Endothelial cell (in vitro differentiated cells): ENCODE measurements at regions not wholly inside any gene's neighbourhood (a gene's known extent, or its start where the extent isn't known, plus 50 kb on each side); places are given as distances from the start of the nearest gene placed in this dataset.

Experiments
- DNase-seq: peaks from one replicate; pipeline ENCODE4 v3.0.0; 2021; ENCODE audit warnings: low spot score
- H3K27ac Mint-ChIP-seq: one replicate; pipeline ENCODE4 v1.8.0; 2021; ENCODE audit warnings: mixed read lengths, inconsistent platforms; ENCODE audit not compliant: unreplicated experiment
- H3K27me3 Mint-ChIP-seq: one replicate; pipeline ENCODE4 v1.8.0; 2021; ENCODE audit warnings: mild to moderate bottlenecking, moderate library complexity, mixed read lengths, inconsistent platforms; ENCODE audit not compliant: unreplicated experiment
- H3K36me3 Mint-ChIP-seq: one replicate; pipeline ENCODE4 v1.8.0; 2021; ENCODE audit warnings: mild to moderate bottlenecking, low read depth, mixed read lengths, inconsistent platforms; ENCODE audit not compliant: unreplicated experiment
- H3K4me1 Mint-ChIP-seq: one replicate; pipeline ENCODE4 v1.8.0; 2021; ENCODE audit warnings: mild to moderate bottlenecking, mixed read lengths, inconsistent platforms; ENCODE audit not compliant: unreplicated experiment
- H3K4me3 Mint-ChIP-seq: one replicate; pipeline ENCODE4 v1.8.0; 2021; ENCODE audit warnings: mild to moderate bottlenecking, mixed read lengths, inconsistent platforms; ENCODE audit not compliant: unreplicated experiment
- H3K9me3 Mint-ChIP-seq: one replicate; pipeline ENCODE4 v1.8.0; 2021; ENCODE audit warnings: mixed read lengths, inconsistent platforms; ENCODE audit not compliant: unreplicated experiment
- CTCF ChIP-seq: fragments of 200-600 bp; sonication (generic); IDR thresholded peaks from one replicate; pipeline ENCODE4 v1.5.0; 2021; ENCODE audit warnings: antibody characterized with exemption; ENCODE audit not compliant: unreplicated experiment

DNA sequence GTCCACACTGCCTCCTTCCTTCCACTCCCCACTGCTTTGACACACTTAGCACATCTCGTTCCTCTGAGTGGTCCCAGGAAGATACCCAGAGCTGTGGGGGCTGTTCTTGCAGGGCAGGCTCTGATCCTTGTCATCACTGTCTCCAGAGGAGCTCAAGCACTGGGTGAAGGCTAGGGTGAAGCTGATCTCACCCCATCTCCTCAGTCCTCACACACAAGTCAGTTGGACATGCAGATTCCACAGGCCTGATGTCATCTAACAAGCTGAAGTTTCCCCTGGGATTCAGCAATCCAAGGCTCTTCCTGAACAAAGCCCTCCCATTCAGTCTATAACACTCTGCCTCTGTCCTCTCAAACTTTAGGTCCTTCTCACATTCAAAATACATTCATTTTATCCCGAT lies 90.6 kb upstream of the RAB6C start:
- Mint-ChIP-seq H3K4me1 (peaks cover 7% of the 10 kb centered on the region), H3K27me3 (peaks cover 6% of the 10 kb centered on the region), H3K4me3 (no peak overlapping the region), H3K36me3 (no peaks in the 10 kb centered on the region), H3K9me3 (no peaks in the 10 kb centered on the region), H3K27ac (no peak overlapping the region)
- no peak for TF ChIP-seq CTCF
- no peak for DNase-seq

GRCh38 chr2:129891341-129892320 lies 87.8 kb upstream of the RAB6C start:
- no peak for TF ChIP-seq CTCF
- no peak for DNase-seq
- Mint-ChIP-seq H3K27me3 (peaks cover 5% of the 10 kb centered on the region), H3K27ac (no peak overlapping the region), H3K4me3 (no peak overlapping the region), H3K36me3 (no peaks in the 10 kb centered on the region), H3K9me3 (no peaks in the 10 kb centered on the region), H3K4me1 (peaks cover 7% of the 10 kb centered on the region)

DNA sequence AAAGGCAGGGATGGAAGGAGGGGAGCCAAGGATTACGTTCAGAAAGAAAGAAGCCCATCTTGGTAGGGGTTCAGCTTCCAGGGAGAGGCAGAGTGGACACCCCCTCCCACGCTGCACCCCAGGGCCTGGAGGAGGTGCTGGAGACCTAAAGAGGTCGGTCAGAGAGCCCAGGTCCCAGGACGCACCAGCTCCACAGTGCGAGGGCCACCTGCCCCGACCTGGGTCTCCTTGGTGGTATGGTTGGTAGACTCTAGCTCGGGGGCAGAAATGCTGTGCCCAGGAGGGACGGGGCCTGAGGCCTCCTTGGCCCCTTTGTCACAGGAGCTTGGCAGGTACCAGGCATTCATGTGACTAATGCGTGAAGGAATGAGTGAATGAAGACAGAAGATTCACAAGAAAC lies 87.1 kb upstream of the RAB6C start:
- DNase-seq, result no peak
- Mint-ChIP-seq H3K36me3 (no peaks in the 10 kb centered on the region), H3K4me3 (no peak overlapping the region), H3K27me3 (peaks cover 5% of the 10 kb centered on the region), H3K4me1 (peaks cover 7% of the 10 kb centered on the region), H3K9me3 (no peaks in the 10 kb centered on the region), H3K27ac (no peak overlapping the region)
- no peak for TF ChIP-seq CTCF

GRCh38 chr2:129892773-129893172 lies 86.7 kb upstream of the RAB6C start:
- Mint-ChIP-seq H3K9me3 (no peaks in the 10 kb centered on the region), H3K4me1 (peaks cover 7% of the 10 kb centered on the region), H3K36me3 (no peaks in the 10 kb centered on the region), H3K4me3 (no peak overlapping the region), H3K27ac (no peak overlapping the region), H3K27me3 (peaks cover 5% of the 10 kb centered on the region)
- no peak for TF ChIP-seq CTCF
- no peak for DNase-seq

DNA sequence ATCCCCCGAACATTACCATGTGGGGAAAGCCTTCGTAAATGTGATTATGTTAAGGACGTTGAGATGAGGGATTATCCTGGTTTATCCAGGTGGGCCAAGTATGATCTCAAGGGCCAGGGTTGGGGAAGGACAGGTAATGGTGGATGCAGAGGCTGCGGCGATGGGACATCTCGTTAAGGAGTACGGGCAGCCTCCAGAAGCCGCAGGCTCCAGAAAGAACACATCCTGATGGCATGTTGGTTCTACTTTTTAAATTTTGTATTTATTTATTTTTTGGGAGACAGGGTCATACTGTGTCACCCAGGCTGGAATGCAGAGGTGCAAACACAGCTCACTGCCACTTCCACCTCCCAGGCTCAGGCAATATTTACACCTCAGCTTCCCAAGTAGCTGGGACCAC lies 86.2 kb upstream of the RAB6C start:
- DNase-seq, result no peak
- Mint-ChIP-seq H3K36me3 (no peaks in the 10 kb centered on the region), H3K27ac (no peak overlapping the region), H3K9me3 (no peaks in the 10 kb centered on the region), H3K4me3 (no peak overlapping the region), H3K4me1 (peaks cover 7% of the 10 kb centered on the region), H3K27me3 (peaks cover 5% of the 10 kb centered on the region)
- TF ChIP-seq CTCF, result no peak
